GM18861 (cell line): ENCODE measurements at regions not wholly inside any gene's neighbourhood (a gene's known extent, or its start where the extent isn't known, plus 50 kb on each side); places are given as distances from the start of the nearest gene placed in this dataset.
"Not testable (repeated sequence)": the region's sequence is repeated elsewhere in the genome, so short reads cannot be mapped to it uniquely, and the experiment has no call there.

Experiments
- ATAC-seq: cut with Tn5 transposase; IDR thresholded peaks from one replicate; pipeline ENCODE4 v1.9.1; 2021; ENCODE audit not compliant: unreplicated experiment

DNA sequence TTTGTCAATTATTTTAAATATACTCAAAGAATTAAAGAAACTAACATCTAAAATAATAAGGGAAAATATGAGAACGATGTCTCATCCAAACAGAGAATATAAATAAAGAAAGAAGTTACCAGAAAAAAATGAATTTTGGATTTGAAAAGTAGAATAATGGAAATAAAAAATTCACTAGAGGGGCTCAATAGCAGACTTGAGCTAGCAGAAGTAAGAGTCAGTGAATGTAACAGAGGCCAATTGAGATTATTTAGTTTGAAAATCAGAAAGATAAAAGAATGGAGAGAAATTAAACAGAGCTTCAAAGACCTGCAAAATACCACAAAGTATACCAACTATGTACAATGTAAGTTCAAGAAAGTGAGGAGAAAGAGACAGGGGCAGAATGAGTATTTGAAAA lies 333.6 kb downstream of the GPD2 start:
- ATAC-seq: no peak

DNA sequence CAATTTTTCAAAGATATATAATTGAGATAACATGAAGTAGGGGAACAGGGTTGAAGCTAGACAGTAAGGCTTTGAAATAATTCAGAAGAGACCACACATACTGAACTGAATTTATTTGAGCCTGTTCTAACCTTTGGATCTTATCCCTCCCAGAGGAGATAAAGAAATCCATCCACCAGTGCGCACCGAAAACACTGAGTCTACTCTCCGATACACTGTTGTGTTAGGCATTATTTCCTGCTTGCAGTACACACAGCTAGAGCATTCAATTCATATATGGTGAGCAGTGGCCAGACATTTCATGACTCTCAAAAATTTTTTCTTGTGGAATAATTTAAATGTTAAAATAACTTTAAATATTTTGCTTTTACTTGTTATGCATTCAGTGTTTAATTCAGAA lies 342.7 kb downstream of the GPD2 start:
- no peak for ATAC-seq

GRCh38 chr2:156779416-156780120 lies 343.4 kb downstream of the GPD2 start:
- ATAC-seq: no peak

- ATAC-seq: not testable (repeated sequence)
Measured at GRCh38 chr2:156781677-156782076, 345.5 kb downstream of the GPD2 start.

GRCh38 chr2:156784020-156784701 lies 348.0 kb downstream of the GPD2 start:
- no peak for ATAC-seq

DNA sequence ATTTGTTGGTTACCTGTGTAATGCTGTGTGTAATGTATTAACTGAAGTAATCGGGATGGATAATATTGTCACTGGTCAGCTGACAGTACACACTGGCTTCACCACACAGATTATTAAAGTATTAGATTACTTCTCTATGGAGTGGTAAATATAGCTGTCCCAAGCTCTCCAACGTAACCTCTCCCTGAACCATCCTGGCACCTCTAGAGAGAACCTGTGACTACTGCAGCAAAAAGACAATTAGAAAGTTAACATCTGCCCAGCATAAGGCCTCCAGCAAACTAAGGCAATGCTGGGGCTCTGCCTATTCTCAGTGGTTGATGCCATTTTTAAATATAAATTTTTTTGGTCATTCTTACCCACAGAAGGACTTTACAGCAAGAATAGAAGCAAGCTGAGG lies 351.3 kb downstream of the GPD2 start:
- ATAC-seq: no peak

DNA sequence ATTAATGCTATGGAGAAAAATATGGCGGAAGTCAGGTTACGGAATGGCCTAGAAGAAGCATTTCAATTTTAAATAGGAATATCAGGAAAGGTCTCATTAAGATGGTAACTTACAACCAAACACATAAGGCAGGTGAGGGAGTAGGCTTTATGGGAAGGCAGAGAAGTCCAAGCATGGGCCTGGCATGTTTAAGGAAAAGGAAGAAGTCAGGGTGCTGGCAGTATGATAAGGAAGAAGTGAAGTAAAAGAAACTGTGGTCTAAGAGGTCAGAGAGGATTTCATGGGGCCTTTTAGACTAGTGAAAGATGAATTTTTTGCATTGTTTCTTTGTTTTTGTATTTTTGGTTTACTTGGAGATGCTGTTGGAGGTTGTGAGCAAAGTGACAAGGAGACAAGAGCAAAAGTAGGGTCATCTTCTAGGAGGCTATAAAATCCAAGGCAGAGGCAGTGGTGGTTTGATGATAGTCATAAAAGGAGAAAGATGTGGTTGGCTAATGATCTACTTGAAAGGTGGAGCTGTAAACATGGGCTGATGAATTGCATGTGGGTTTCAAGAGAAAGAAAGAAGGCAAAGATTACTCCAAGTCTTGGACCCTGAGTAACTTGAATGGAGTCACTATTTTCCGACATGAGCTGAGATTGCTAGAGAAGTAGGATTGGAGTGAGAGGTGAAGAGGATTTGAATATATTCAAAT lies 354.3 kb downstream of the GPD2 start:
- ATAC-seq: no peak

DNA sequence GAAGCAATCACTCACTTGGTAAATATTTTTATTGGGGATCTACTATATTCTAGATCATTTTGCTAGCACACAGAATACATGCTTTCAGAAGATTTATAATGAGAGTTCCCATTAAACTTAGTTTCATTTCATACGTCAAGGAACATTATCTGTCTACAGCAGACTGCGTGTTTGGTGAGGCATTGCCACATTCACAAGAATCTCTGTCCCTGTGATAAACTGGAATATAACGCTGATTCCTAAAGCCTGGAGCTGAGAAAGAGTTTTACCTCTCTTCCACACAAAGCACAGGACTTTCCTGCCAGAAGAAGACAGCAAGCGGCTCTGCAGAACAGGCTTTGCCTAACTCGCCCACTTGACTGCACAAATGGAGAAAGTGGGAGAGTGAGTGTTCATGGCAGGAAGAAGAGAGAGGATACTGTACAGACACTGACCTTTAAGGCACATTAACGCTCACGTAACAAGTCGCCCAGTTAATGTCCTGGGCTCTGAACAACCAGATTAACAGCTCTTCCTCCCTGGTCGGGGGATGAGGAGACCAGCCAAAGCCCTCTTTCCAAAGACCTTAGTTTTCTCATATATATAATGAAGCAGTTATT lies 356.2 kb downstream of the GPD2 start:
- no peak for ATAC-seq

GRCh38 chr2:156797832-156798231 lies 361.7 kb downstream of the GPD2 start:
- no peak for ATAC-seq

- ATAC-seq: no peak
Measured at GRCh38 chr2:156800065-156800653, 364.0 kb downstream of the GPD2 start.

DNA sequence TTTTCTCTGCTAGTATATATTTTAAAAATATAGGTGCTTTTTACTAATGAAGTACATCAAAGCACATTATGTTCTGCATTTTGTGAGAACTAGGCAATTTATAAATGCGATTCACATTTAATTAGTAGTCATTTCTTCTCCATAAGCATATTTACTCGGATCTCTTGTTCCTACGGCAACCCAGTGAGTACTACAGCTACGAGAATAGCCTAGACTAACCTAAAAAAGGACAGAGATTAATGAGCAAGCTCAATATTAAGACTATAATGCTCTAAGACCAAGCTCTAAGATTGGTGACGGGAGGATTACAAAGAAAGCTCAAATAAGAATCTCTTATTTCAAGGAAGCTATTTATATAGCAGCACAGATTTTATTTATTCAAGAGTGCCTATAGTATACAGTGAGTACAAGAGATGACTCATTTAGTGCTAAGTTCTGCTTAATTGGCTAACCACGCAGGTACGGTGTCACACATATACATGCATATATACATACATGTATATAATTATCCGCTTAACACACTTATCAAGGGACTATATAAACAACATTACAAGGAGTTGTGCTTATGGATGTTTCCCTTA lies 364.7 kb downstream of the GPD2 start:
- no peak for ATAC-seq

GRCh38 chr2:156803243-156803642 lies 367.1 kb downstream of the GPD2 start:
- ATAC-seq: no peak

- ATAC-seq: no peak
Measured at GRCh38 chr2:156803967-156804366, 367.8 kb downstream of the GPD2 start.

DNA sequence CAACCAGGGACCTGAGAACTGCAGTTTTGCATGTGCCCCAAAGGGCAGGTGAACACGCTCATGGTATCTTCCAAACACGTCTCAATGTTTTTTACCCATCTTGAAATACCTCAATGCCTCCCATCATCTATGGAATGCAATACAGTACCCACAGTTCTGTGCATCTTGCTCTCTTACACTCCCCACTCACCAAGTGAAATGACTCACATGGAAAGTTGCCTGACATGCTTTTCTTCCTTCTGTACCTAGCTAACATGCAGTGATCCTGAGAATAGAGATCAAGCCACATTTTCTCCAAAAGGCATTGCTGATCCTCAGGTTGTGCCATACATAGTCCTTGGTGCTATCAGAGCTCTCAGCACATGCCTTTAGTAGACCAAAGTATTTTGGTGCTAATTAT lies 373.9 kb downstream of the GPD2 start:
- no peak for ATAC-seq

GRCh38 chr2:156812496-156812895 lies 376.3 kb downstream of the GPD2 start:
- no peak for ATAC-seq

DNA sequence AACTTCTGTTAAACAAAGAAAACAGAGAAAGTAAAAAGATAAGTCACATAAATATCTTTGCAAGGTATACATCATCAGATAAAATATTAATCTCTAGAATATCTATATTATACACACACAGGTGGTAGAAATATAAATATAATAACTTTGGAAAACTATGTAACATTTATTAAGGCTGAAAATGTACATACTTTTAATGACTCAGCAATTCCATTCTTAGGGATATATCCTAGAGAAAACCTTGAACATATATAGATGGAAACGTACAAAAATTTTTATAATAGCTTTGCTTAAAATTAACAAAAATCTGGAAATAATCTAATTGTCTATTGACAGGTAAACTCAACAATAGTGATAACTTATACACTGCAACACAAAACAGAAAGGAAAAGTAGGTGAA lies 381.3 kb downstream of the GPD2 start:
- no peak for ATAC-seq

DNA sequence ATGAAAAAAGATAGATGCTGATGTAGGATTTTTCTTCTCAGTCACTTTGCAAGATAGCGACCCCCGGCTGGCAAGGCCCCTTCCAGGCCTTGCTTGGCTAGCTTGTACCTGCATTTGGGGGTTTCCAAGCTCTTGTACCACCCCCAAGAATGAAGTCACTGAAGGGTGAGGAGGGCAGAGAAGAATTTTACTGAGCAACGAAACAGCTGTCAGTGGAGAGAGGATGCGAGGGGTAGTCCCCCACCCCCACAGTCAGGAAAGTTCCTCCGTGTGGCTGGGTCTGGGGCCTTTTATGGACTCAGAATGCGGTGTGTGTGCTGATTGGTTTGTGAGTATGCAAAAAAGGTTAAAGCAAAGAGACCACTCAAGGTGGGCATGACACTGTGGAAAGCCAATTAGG lies 382.0 kb downstream of the GPD2 start:
- no peak for ATAC-seq

GRCh38 chr2:156818944-156819343 lies 382.8 kb downstream of the GPD2 start:
- ATAC-seq: no peak

DNA sequence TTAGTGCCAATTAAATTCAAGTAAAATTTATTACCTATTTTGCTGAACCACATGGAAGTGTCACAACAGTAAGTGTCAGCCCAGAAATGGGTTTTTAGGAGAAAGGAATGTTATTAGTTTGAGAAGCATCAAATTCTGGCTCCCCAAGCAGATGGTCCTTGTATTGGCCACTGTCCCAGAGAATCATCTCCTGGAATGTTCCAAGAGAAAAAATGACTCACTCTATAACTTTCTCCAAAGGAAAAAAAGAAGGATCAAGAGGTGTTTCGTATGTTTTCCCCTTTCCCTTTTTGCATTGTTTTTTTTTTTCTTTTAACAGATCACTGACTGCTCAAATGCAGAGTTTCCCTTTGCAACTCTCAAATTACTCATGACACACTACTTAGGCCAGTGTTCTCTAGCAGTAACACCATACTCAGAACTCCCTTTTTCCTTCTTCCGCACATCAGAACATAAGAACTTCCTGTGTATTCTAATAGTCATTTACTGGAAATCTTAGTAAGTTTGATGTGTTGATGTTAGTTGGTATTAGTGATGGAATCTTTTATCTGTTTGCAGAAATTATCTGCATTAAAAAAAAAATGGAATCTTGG lies 390.3 kb downstream of the GPD2 start:
- no peak for ATAC-seq

- ATAC-seq: no peak
Measured at GRCh38 chr2:156834431-156834830, 398.3 kb downstream of the GPD2 start.
